ENCODE measurements at regions not wholly inside any gene's neighbourhood (a gene's known extent, or its start where the extent isn't known, plus 50 kb on each side); places are given as distances from the start of the nearest gene placed in this dataset.

- no peak for DNase-seq
Measured at GRCh38 chr5:61689153-61689846, 357.2 kb downstream of the ZSWIM6 start.

- DNase-seq, result no peak
Measured at GRCh38 chr5:61697809-61698558, 365.9 kb downstream of the ZSWIM6 start.

- no peak for DNase-seq
Measured at GRCh38 chr5:61701877-61702602, 370.0 kb downstream of the ZSWIM6 start.

GRCh38 chr5:61702784-61703183 is 370.7 kb downstream of the ZSWIM6 start:
- no peak for DNase-seq

- DNase-seq, result no peak
Measured at GRCh38 chr5:61704289-61704688, 372.2 kb downstream of the ZSWIM6 start.

GRCh38 chr5:61706751-61707150 is 374.7 kb downstream of the ZSWIM6 start:
- no peak for DNase-seq

- DNase-seq, result no peak
Measured at GRCh38 chr5:61719124-61719523, 387.1 kb downstream of the ZSWIM6 start.

GRCh38 chr5:61720829-61721228 is 388.8 kb downstream of the ZSWIM6 start:
- DNase-seq, result no peak

GRCh38 chr5:61724102-61724501 is 392.0 kb downstream of the ZSWIM6 start:
- DNase-seq, result no peak

- no peak for DNase-seq
Measured at GRCh38 chr5:61728287-61728686, 396.2 kb downstream of the ZSWIM6 start.

GRCh38 chr5:61730866-61731265 is 398.8 kb downstream of the ZSWIM6 start:
- no peak for DNase-seq

GRCh38 chr5:61731267-61731945 is 399.3 kb downstream of the ZSWIM6 start:
- DNase-seq, result no peak

GRCh38 chr5:61731946-61732314 is 399.9 kb downstream of the ZSWIM6 start:
- DNase-seq, result no peak

- no peak for DNase-seq
Measured at GRCh38 chr5:61732369-61732768, 400.3 kb downstream of the ZSWIM6 start.

GRCh38 chr5:61732796-61733195 is 400.7 kb downstream of the ZSWIM6 start:
- DNase-seq, result no peak

- no peak for DNase-seq
Measured at GRCh38 chr5:61734001-61734400, 401.9 kb downstream of the ZSWIM6 start.

GRCh38 chr5:61734966-61735365 is 402.9 kb downstream of the ZSWIM6 start:
- DNase-seq, result no peak

- DNase-seq, result no peak
Measured at GRCh38 chr5:61735531-61735930, 403.5 kb downstream of the ZSWIM6 start.

GRCh38 chr5:61735995-61736394 is 403.9 kb downstream of the ZSWIM6 start:
- no peak for DNase-seq

GRCh38 chr5:61737301-61737963 is 405.4 kb downstream of the ZSWIM6 start:
- DNase-seq, result no peak

GRCh38 chr5:61737964-61738340 is 405.9 kb downstream of the ZSWIM6 start:
- DNase-seq, result no peak

- DNase-seq, result no peak
Measured at GRCh38 chr5:61738446-61738845, 406.4 kb downstream of the ZSWIM6 start.

Measured in COR-L47 (cell line).